Activated CD8-positive, alpha-beta T cell treated with anti-CD3 and anti-CD28 coated beads for 36 hours (primary cell): ENCODE measurements at regions not wholly inside any gene's neighbourhood (a gene's known extent, or its start where the extent isn't known, plus 50 kb on each side); places are given as distances from the start of the nearest gene placed in this dataset.

Source experiments
- ATAC-seq: fragments of 200-7000 bp; cut with Tn5 transposase; one replicate; pipeline ENCODE4 v1.10.0; 2021; ENCODE audit warnings: mild to moderate bottlenecking, moderate library complexity
- CTCF ChIA-PET: fragments of 350-600 bp; sonication (Branson Sonifier 250); formaldehyde crosslinking; loops from one replicate; lab custom pipeline; 2021; ENCODE audit warnings: antibody characterized with exemption; lab: Charles Lee
- POLR2A ChIA-PET: fragments of 350-600 bp; sonication (Branson Sonifier 250); formaldehyde crosslinking; loops from one replicate; lab custom pipeline; 2021; ENCODE audit warnings: antibody characterized with exemption; lab: Charles Lee
- DNase-seq: peaks from one replicate; pipeline ENCODE4 v3.0.0-alpha.2; 2020
- H3K27ac Mint-ChIP-seq: one replicate; pipeline ENCODE4 v1.8.0; 2021; ENCODE audit warnings: mild to moderate bottlenecking, mixed read lengths
- H3K27me3 Mint-ChIP-seq: one replicate; pipeline ENCODE4 v1.8.0; 2021; ENCODE audit warnings: mixed read lengths
- H3K36me3 Mint-ChIP-seq: one replicate; pipeline ENCODE4 v1.8.0; 2021; ENCODE audit warnings: low read depth, mixed read lengths
- H3K4me1 Mint-ChIP-seq: one replicate; pipeline ENCODE4 v1.8.0; 2021; ENCODE audit warnings: low read depth, mixed read lengths
- H3K4me3 Mint-ChIP-seq: one replicate; pipeline ENCODE4 v1.8.0; 2021; ENCODE audit warnings: mild to moderate bottlenecking, moderate library complexity, mixed read lengths
- H3K9me3 Mint-ChIP-seq: one replicate; pipeline ENCODE4 v1.8.0; 2021; ENCODE audit warnings: mixed read lengths
- intact Hi-C: fragments of 100-400 bp; cut with micrococcal nuclease; formaldehyde crosslinking; loops from one replicate; pipeline ENCODE4 v1.10.0; 2022
- TF ChIP-seq, protein P1 (sequence below): fragments of 200-600 bp; IDR thresholded peaks from one replicate; pipeline ENCODE4 v1.8.0; 2022; ENCODE audit warnings: antibody characterized with exemption, mild to moderate bottlenecking

DNA sequence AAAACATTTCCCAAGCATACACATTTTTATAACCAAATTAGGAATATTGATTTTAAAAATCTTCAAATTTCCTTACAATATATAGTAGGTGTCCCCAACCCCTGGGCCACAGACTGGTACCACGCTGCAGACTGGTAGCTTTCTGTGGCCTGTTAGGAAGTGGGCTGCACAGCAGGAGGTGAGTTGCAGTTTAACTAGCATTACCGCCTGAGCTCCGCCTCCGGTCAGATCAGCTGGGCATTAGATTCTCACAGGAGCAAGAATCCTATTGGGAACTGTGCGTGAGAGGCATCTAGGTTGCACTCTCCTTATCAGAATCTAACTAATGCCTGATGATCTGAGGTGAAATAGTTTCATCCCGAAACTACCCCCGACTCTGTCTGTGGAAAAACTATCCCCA lies 62.1 kb downstream of the ZWINT start:
- H3K4me3 Mint-ChIP-seq = no peak overlapping the region
- no peaks in the 10 kb centered on the region for H3K27me3 Mint-ChIP-seq
- ChIA-PET CTCF (no interaction called here), POLR2A (no interaction called here)
- ATAC-seq = no peak
- no peaks in the 10 kb centered on the region for H3K4me1 Mint-ChIP-seq
- no peak for DNase-seq
- H3K27ac Mint-ChIP-seq = no peak overlapping the region
- TF ChIP-seq, protein P1, sequence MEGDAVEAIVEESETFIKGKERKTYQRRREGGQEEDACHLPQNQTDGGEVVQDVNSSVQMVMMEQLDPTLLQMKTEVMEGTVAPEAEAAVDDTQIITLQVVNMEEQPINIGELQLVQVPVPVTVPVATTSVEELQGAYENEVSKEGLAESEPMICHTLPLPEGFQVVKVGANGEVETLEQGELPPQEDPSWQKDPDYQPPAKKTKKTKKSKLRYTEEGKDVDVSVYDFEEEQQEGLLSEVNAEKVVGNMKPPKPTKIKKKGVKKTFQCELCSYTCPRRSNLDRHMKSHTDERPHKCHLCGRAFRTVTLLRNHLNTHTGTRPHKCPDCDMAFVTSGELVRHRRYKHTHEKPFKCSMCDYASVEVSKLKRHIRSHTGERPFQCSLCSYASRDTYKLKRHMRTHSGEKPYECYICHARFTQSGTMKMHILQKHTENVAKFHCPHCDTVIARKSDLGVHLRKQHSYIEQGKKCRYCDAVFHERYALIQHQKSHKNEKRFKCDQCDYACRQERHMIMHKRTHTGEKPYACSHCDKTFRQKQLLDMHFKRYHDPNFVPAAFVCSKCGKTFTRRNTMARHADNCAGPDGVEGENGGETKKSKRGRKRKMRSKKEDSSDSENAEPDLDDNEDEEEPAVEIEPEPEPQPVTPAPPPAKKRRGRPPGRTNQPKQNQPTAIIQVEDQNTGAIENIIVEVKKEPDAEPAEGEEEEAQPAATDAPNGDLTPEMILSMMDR = no peak
- intact Hi-C loops = no loop called here
- peaks cover 3% of the 10 kb centered on the region for H3K9me3 Mint-ChIP-seq
- H3K36me3 Mint-ChIP-seq = no peaks in the 10 kb centered on the region

DNA sequence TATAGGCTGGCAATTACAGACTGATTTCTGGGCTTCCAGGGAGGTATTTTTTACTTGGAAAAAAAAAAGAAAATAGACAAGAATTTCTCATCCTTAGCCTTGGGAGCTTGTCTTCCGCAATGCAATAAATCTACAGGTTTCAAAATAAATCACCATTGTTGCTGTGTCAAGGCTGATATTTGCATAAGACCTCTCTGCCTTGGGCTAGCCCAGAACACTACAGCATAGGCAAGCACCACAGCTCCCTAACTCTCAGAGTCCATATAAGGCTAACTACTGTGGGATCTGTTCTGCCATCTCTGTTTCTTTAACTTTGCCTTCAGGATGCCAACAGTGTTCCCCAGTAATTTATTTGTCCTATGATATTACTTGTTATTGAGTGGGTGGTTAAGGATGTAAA lies 64.4 kb downstream of the ZWINT start:
- ChIA-PET POLR2A (no interaction called here), CTCF (no interaction called here)
- no peak for ATAC-seq
- H3K9me3 Mint-ChIP-seq = peaks cover 7% of the 10 kb centered on the region
- TF ChIP-seq, protein P1 = no peak
- no peaks in the 10 kb centered on the region for H3K36me3 Mint-ChIP-seq
- H3K4me3 Mint-ChIP-seq = no peak overlapping the region
- no peak for DNase-seq
- H3K27me3 Mint-ChIP-seq = no peaks in the 10 kb centered on the region
- intact Hi-C loops = no loop called here
- H3K4me1 Mint-ChIP-seq = no peaks in the 10 kb centered on the region
- no peak overlapping the region for H3K27ac Mint-ChIP-seq

DNA sequence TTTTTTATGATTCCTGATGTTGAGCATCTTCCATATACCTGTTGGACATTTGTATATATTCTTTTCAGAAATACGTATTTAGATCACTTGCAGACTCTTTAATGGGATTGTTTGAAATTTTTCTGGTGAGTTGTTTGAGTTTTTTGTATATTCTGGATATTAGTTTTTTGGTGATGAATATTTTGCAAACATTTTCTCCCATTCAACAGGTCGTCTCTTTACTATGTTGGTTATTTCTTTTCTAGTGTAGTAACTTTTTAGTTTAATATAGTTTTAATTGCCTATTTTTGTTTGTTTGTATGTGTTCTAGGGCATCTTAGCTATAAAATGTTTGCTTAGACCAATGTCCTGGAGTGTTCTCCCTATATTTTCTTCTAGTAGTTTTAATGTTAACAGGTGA lies 72.7 kb downstream of the ZWINT start:
- ATAC-seq = no peak

DNA sequence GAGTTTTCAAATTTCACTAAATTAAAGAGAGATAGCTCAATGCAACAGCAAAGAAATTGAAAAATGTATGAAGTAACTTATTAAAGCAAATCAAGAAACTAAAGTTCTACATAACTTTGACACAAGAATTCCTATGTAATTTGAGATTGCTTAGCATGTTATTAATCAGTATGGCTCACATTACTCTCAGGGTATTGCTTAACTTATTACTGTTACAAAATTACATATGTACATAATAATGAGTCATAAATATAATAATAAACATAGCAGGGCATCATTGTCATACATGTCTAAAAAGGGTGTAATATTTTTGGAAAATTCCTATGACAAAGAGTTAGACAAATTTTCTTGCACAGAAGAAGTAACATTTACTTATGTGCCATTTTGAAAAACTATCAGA lies 75.0 kb downstream of the ZWINT start:
- peaks cover 3% of the 10 kb centered on the region for H3K9me3 Mint-ChIP-seq
- H3K4me1 Mint-ChIP-seq = no peaks in the 10 kb centered on the region
- ChIA-PET POLR2A (no interaction called here), CTCF (no interaction called here)
- H3K27me3 Mint-ChIP-seq = no peaks in the 10 kb centered on the region
- DNase-seq = no peak
- H3K36me3 Mint-ChIP-seq = no peaks in the 10 kb centered on the region
- intact Hi-C loops = no loop called here
- TF ChIP-seq, protein P1 = no peak
- ATAC-seq = no peak
- H3K4me3 Mint-ChIP-seq = no peak overlapping the region
- H3K27ac Mint-ChIP-seq = no peak overlapping the region

More for the DNA sequence above, 72.7 kb downstream of the ZWINT start:
- ChIA-PET CTCF (no interaction called here), POLR2A (no interaction called here)
- intact Hi-C loops = no loop called here
- Mint-ChIP-seq H3K27ac (no peak overlapping the region), H3K9me3 (peaks cover 5% of the 10 kb centered on the region), H3K4me3 (no peak overlapping the region), H3K36me3 (no peaks in the 10 kb centered on the region), H3K4me1 (no peaks in the 10 kb centered on the region), H3K27me3 (no peaks in the 10 kb centered on the region)
- DNase-seq = no peak
- TF ChIP-seq, protein P1 = no peak

DNA sequence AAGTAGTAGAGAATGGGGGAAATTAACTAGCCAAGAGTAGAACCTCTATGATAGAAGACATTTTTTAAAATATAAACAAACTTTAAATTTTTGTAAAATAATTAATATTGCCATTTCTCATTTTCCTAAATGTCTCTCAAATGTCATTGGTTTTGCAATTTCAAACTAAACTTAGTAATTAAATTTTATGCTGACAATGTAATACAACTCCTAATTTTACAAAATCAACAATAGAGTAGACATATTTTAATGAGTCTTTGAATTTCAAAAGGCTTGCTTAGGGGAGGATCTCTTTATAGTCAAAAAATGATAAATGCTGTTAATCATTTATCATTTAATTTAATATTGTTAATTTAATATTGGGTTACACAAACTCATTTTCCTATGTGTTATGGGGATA lies 81.8 kb downstream of the ZWINT start:
- no peak overlapping the region for H3K27ac Mint-ChIP-seq
- H3K27me3 Mint-ChIP-seq = no peaks in the 10 kb centered on the region
- H3K4me1 Mint-ChIP-seq = no peaks in the 10 kb centered on the region
- H3K36me3 Mint-ChIP-seq = no peaks in the 10 kb centered on the region
- ChIA-PET CTCF (no interaction called here), POLR2A (no interaction called here)
- DNase-seq (no peak), ATAC-seq (no peak)
- TF ChIP-seq, protein P1 = no peak
- intact Hi-C loops = no loop called here
- H3K4me3 Mint-ChIP-seq = no peak overlapping the region
- H3K9me3 Mint-ChIP-seq = peaks cover 5% of the 10 kb centered on the region
